SU-DHL-6 (cell line): ENCODE measurements at regions not wholly inside any gene's neighbourhood (a gene's known extent, or its start where the extent isn't known, plus 50 kb on each side); places are given as distances from the start of the nearest gene placed in this dataset.

Experiments used
- H2AFZ ChIP-seq: fragments of 200-600 bp; sonication (generic); 2 replicates; pipeline ENCODE4 v1.6.1; 2014; ENCODE audit warnings: low read depth, mild to moderate bottlenecking, moderate library complexity, mixed read lengths, antibody characterized with exemption, low read length; ENCODE audit not compliant: severe bottlenecking
- H3F3A ChIP-seq: fragments of 200-600 bp; shearing (Covaris generic); 2 replicates; pipeline ENCODE4 v1.6.0; 2016; ENCODE audit warnings: antibody characterized with exemption, mild to moderate bottlenecking; ENCODE audit not compliant: insufficient read depth
- H3K27ac ChIP-seq: fragments of 200-600 bp; sonication (generic); 2 replicates; pipeline ENCODE4 v1.5.1; 2016; ENCODE audit warnings: low read depth, mild to moderate bottlenecking, low read length, moderate library complexity, mixed read lengths
- H3K27me3 ChIP-seq: fragments of 200-600 bp; sonication (generic), shearing (Covaris generic); 2 replicates; pipeline ENCODE4 v1.6.0; 2014; ENCODE audit warnings: mild to moderate bottlenecking, low read length
- H3K36me3 ChIP-seq: fragments of 200-600 bp; sonication (generic); 2 replicates; pipeline ENCODE4 v1.6.1; 2014; ENCODE audit warnings: mild to moderate bottlenecking, low read length, mixed read lengths
- H3K4me2 ChIP-seq: fragments of 300-600, 200-600 bp; shearing (Covaris generic), sonication (generic); 2 replicates; pipeline ENCODE4 v1.6.0; 2014; ENCODE audit warnings: low read length, low read depth, mild to moderate bottlenecking; ENCODE audit not compliant: poor library complexity, severe bottlenecking
- H3K4me3 ChIP-seq: fragments of 200-600 bp; sonication (generic); 2 replicates; pipeline ENCODE4 v1.5.1; 2014; ENCODE audit warnings: antibody characterized with exemption, low read length, mild to moderate bottlenecking, mixed read lengths; ENCODE audit not compliant: insufficient read depth, poor library complexity, severe bottlenecking
- H3K79me2 ChIP-seq: fragments of 200-600 bp; sonication (generic); 2 replicates; pipeline ENCODE4 v1.6.1; 2014; ENCODE audit warnings: mild to moderate bottlenecking, low read length, moderate library complexity; ENCODE audit not compliant: insufficient read depth
- H3K9ac ChIP-seq: fragments of 200-600 bp; sonication (generic); 2 replicates; pipeline ENCODE4 v1.7.0; 2014; ENCODE audit warnings: mild to moderate bottlenecking, low read length
- H3K9me2 ChIP-seq: fragments of 200-600 bp; sonication (generic); replicated peaks from 2 replicates; pipeline ENCODE4 v1.6.1; 2014; ENCODE audit warnings: low read length; ENCODE audit not compliant: insufficient read depth
- H3K9me3 ChIP-seq: fragments of 200-600 bp; sonication (generic); 2 replicates; pipeline ENCODE4 v1.6.1; 2014; ENCODE audit warnings: low read length, mixed read lengths; ENCODE audit not compliant: insufficient read depth
- H4K20me1 ChIP-seq: fragments of 200-600 bp; sonication (generic); 2 replicates; pipeline ENCODE4 v1.6.1; 2014; ENCODE audit warnings: low read depth, mild to moderate bottlenecking, antibody characterized with exemption, low read length, moderate library complexity, mixed read lengths
- EZH2phosphoT487 ChIP-seq: fragments of 200-600 bp; sonication (generic), shearing (Covaris generic); conservative IDR thresholded peaks from 2 replicates; pipeline ENCODE4 v1.6.1; 2018; ENCODE audit warnings: mild to moderate bottlenecking, antibody characterized with exemption, low read length, moderate library complexity, mixed read lengths
- TF ChIP-seq, protein P1 (sequence below): fragments of 200-600 bp; sonication (generic); IDR thresholded peaks from one replicate; pipeline ENCODE4 v1.5.1; 2017; ENCODE audit warnings: antibody characterized with exemption, mild to moderate bottlenecking, low read length, moderate library complexity; ENCODE audit not compliant: insufficient read depth, poor library complexity, severe bottlenecking

DNA sequence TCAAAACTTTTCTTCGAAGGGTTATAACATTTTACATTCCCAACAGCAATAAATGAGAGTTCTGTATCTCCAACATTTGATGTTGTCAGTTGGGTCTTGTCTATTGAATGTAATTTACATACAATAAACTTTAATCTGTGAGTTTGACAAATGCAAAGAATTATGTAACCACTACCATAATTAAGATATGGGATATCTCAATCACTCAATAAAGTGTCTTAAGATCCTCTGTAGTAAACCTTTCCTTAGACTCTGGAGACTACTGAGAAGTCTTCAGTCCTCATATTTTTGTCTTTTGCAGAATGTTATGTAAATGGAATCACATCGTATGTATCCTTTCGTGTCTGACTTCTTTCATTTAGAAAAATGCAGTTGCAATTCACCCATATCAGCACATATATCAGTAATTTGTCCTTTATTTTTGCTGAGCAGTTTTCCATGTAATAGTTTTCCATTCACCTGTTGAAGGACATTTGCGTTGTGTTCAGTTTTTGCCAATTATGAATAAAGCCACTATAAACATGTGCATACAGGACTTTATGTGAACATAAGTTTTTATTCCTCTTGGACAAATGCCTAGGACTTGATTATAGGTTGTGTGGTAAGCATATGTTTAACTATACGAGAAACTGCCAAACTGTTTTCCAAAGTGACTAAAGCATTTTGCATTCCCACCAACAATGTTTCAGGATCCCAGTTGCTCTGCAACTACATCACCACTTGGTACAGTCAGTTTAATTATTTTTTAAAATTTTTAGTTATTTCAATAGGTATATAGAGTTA lies 784.6 kb upstream of the ZNF608 start:
- no peaks in the 10 kb centered on the region for H3K9me2 ChIP-seq
- no peaks in the 10 kb centered on the region for H3F3A ChIP-seq
- H3K36me3 ChIP-seq: no peaks in the 10 kb centered on the region
- no peaks in the 10 kb centered on the region for H3K79me2 ChIP-seq
- no peaks in the 10 kb centered on the region for H4K20me1 ChIP-seq
- no peak overlapping the region for H2AFZ ChIP-seq
- H3K4me3 ChIP-seq: no peak overlapping the region
- H3K27ac ChIP-seq: no peak overlapping the region
- no peak overlapping the region for H3K4me2 ChIP-seq
- H3K9me3 ChIP-seq: no peaks in the 10 kb centered on the region
- no peaks in the 10 kb centered on the region for H3K27me3 ChIP-seq
- TF ChIP-seq, protein P1, sequence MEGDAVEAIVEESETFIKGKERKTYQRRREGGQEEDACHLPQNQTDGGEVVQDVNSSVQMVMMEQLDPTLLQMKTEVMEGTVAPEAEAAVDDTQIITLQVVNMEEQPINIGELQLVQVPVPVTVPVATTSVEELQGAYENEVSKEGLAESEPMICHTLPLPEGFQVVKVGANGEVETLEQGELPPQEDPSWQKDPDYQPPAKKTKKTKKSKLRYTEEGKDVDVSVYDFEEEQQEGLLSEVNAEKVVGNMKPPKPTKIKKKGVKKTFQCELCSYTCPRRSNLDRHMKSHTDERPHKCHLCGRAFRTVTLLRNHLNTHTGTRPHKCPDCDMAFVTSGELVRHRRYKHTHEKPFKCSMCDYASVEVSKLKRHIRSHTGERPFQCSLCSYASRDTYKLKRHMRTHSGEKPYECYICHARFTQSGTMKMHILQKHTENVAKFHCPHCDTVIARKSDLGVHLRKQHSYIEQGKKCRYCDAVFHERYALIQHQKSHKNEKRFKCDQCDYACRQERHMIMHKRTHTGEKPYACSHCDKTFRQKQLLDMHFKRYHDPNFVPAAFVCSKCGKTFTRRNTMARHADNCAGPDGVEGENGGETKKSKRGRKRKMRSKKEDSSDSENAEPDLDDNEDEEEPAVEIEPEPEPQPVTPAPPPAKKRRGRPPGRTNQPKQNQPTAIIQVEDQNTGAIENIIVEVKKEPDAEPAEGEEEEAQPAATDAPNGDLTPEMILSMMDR: no peak
- no peak for TF ChIP-seq EZH2phosphoT487
- H3K9ac ChIP-seq: no peak overlapping the region

DNA sequence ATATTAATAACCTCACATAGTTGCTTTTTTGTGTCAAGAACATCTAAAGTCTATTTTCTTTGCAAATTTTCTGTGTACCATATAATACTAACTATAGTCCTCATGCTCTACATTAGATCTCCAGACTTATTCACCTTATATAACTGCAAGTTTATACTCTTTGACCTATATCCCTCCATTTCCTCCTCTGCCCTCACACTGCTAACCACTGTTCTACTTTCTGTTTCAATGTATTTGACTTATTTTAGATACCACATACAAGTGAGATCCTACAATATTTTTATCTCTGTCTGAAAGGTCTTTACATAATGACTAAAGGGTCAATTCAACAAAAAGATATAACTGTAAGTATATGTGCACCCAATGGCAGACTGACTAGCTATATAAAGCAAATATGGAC lies 789.7 kb upstream of the ZNF608 start:
- no peaks in the 10 kb centered on the region for H3F3A ChIP-seq
- H3K4me3 ChIP-seq: no peak overlapping the region
- no peak overlapping the region for H3K27ac ChIP-seq
- H3K4me2 ChIP-seq: peak overlapping the region; percentile 2
- H4K20me1 ChIP-seq: no peaks in the 10 kb centered on the region
- H3K36me3 ChIP-seq: no peaks in the 10 kb centered on the region
- no peaks in the 10 kb centered on the region for H3K79me2 ChIP-seq
- no peaks in the 10 kb centered on the region for H3K9me2 ChIP-seq
- no peak overlapping the region for H2AFZ ChIP-seq
- no peak overlapping the region for H3K9ac ChIP-seq
- H3K9me3 ChIP-seq: peaks cover 6% of the 10 kb centered on the region; the same call in 1 of the 2 replicates
- H3K27me3 ChIP-seq: no peaks in the 10 kb centered on the region
- no peak for TF ChIP-seq EZH2phosphoT487
- TF ChIP-seq, protein P1: no peak

DNA sequence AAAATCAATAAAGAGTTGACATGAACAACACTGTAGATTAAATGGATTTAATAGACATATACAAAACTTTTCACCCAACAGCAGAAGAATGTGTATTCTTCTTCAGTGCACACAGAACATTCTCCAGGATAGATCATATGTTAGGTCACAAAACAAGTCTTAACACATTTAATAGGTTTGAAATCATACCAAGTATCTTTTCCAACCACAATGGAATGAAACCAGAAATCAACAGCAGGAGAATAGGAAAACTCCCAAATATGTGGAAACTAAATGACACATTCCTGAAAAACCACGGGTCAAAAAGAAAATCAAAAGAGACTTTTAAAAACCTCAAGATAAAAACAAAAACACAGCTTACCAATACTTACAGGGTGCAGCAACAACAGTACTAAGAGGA lies 790.1 kb upstream of the ZNF608 start:
- no peaks in the 10 kb centered on the region for H3K79me2 ChIP-seq
- no peak overlapping the region for H3K9ac ChIP-seq
- peak overlapping the region; percentile 2 for H3K4me2 ChIP-seq
- no peaks in the 10 kb centered on the region for H3K36me3 ChIP-seq
- no peaks in the 10 kb centered on the region for H4K20me1 ChIP-seq
- no peaks in the 10 kb centered on the region for H3K27me3 ChIP-seq
- H2AFZ ChIP-seq: no peak overlapping the region
- no peak overlapping the region for H3K4me3 ChIP-seq
- peaks cover 6% of the 10 kb centered on the region; the same call in 1 of the 2 replicates for H3K9me3 ChIP-seq
- no peaks in the 10 kb centered on the region for H3K9me2 ChIP-seq
- TF ChIP-seq EZH2phosphoT487: no peak
- TF ChIP-seq, protein P1: no peak
- H3K27ac ChIP-seq: no peak overlapping the region
- no peaks in the 10 kb centered on the region for H3F3A ChIP-seq
